Fibroblast of pulmonary artery (primary cell): ENCODE measurements at regions not wholly inside any gene's neighbourhood (a gene's known extent, or its start where the extent isn't known, plus 50 kb on each side); places are given as distances from the start of the nearest gene placed in this dataset.

ENCODE experiments used
- DNase-seq: peaks from one replicate; pipeline ENCODE4 v3.0.0-alpha.2; 2010; ENCODE audit warnings: low read depth
- H3K4me3 ChIP-seq: replicated peaks from 2 replicates; pipeline ENCODE4 v1.5.1; 2011; ENCODE audit warnings: low read depth, mild to moderate bottlenecking, control low read depth, low read length, moderate library complexity
- TF ChIP-seq, protein P1 (sequence below): IDR thresholded peaks from 2 replicates; pipeline ENCODE4 v1.5.1; 2011; ENCODE audit warnings: mild to moderate bottlenecking, control low read depth, low read length, inconsistent platforms; ENCODE audit errors: missing control alignments

DNA sequence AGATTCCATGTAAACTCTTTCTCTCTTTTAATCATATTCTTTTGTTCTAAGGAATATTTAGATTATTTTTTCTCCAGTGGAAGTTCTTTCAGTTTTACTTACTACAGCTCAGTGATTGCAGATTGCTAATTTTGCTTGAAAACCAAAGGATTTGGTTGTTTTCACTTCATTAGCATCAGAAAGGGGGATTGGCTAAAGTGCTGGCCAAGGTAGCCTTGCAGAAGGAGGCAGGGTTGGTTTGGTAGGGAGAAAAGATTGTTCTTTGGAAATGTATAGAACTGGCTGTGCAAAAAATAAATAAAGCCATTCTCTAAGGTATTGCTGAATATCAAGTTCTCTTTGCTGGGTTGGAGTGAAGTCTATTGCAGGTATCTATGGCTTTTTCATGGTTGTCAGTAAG, 92.6 kb downstream of the FAT3 start:
- no peak overlapping the region for H3K4me3 ChIP-seq
- TF ChIP-seq, protein P1, sequence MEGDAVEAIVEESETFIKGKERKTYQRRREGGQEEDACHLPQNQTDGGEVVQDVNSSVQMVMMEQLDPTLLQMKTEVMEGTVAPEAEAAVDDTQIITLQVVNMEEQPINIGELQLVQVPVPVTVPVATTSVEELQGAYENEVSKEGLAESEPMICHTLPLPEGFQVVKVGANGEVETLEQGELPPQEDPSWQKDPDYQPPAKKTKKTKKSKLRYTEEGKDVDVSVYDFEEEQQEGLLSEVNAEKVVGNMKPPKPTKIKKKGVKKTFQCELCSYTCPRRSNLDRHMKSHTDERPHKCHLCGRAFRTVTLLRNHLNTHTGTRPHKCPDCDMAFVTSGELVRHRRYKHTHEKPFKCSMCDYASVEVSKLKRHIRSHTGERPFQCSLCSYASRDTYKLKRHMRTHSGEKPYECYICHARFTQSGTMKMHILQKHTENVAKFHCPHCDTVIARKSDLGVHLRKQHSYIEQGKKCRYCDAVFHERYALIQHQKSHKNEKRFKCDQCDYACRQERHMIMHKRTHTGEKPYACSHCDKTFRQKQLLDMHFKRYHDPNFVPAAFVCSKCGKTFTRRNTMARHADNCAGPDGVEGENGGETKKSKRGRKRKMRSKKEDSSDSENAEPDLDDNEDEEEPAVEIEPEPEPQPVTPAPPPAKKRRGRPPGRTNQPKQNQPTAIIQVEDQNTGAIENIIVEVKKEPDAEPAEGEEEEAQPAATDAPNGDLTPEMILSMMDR, result no peak
- no peak for DNase-seq

DNA sequence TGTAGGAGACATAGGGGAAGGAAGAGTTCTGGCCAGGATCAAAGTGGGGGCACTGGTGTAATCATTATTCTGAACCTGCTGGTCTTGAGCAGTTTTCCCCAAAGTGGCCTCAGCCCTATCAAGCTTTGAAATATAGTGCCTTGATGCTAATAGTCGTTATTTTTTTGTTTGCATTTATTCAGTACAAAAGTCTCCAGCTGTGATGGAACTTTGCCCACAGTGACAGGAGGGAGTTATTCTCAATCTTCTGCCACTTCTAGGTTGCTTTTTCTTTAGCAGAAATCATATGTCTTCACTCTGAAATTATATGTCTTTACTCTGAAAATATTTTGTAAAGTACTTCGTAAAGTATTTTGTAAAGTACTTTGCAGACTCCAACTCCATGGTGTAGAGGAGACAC, 93.1 kb downstream of the FAT3 start:
- no peak overlapping the region for H3K4me3 ChIP-seq
- TF ChIP-seq, protein P1, result no peak
- DNase-seq, result no peak

DNA sequence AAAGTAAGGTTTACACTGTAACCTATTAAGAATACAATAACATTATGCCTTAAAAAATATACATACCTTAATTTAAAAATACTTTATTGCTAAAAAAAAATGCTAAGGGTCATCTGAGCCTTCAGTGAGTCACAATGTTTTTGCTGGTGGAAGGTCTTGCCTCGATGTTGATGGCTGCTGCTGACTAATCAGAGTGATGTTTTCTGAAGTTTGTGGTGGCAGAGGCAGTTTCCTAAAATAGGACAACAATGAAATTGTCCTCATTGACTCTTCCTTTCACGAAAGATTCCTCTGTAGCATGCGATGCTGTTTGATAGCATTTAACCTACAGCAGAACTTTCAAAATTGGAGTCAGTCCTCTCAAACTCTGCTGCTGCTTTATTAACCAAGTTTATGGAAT, 97.6 kb downstream of the FAT3 start:
- no peak overlapping the region for H3K4me3 ChIP-seq
- DNase-seq, result peak; percentile 27
- TF ChIP-seq, protein P1, result no peak

DNA sequence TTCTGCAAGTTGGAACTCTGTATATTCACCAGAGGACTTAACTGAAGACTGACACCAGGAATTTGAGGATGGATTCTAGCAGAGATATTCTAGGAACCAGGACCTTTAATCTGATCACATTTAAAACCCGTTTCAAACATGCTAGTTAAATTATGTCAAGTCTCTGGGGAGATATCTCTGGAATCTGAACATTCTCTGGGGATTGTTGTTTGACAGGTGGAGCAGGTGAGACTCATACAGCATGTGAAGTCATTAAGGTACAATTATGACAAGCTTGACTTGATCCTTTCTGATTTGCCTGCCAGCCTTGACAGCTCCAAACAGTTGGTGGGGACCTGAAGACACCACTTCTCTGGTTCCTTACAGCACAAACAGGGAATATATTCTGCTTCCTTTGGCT, 100.3 kb downstream of the FAT3 start:
- TF ChIP-seq, protein P1, result no peak
- DNase-seq, result no peak
- H3K4me3 ChIP-seq, result no peak overlapping the region

DNA sequence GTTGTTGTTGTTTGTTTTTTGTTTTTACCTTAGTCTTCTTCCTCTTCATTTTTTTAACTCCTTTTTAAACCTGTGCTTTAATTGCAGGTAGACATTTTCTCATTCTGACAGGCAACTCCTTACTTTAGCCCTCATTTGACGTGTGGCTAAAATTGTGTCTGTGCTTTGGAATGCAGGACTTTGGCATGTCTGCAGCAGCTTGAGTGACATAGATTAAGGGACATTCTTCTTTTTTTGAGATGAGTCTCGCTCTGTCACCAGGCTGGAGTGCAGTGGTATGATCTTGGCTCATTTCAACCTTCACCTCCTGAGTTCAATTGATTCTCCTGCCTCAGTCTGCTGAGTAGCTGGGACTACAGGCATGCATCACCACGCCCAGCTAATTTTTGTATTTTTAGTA, 100.8 kb downstream of the FAT3 start:
- no peak overlapping the region for H3K4me3 ChIP-seq
- DNase-seq, result no peak
- TF ChIP-seq, protein P1, result no peak

DNA sequence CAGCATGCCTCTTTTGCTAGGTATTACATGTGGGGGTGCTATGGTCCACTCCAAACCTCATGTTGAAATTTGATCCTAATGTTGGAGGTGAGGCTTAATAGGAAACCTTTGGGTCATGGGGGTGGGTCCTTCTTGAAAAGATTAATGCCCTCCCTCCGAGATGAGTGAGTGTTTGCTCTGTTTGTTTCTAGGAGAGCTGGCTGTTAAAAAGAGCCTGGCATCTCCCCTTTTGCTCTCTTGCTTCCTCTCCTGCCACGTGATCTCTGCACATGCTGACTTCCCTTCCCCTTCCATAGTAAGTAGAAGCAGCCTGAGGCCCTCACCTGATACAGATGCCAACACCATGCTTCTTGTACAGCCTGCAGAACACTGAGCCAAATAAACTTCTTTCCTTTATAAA, 104.5 kb downstream of the FAT3 start:
- TF ChIP-seq, protein P1, result no peak
- no peak for DNase-seq
- H3K4me3 ChIP-seq, result no peak overlapping the region

DNA sequence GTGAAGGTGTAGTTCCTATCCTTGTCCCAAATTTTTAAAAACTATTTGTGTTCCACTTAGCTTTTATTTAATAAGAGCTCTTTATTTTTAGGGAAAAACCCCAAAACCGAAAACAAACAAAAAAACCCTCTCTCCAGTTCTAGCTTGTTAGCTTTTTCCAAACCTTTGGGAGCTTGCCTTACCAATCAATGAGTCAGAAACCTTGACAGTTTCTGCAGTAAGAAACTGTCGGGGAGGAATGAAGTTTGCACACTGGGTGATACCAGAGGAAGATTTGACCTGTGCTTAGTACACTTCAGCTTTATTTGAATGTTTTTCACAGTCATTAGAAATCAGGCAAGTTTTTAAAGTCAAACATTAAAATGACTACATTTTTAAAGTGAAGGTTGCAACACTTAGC, 105.0 kb downstream of the FAT3 start:
- no peak overlapping the region for H3K4me3 ChIP-seq
- DNase-seq, result peak; percentile 25
- TF ChIP-seq, protein P1, result no peak
